A549 (cell line): ENCODE measurements at regions not wholly inside any gene's neighbourhood (a gene's known extent, or its start where the extent isn't known, plus 50 kb on each side); places are given as distances from the start of the nearest gene placed in this dataset.

Experiments used
- ATAC-seq, 2 experiments: fragments of 200-7000 bp in 1 of 2; fragments of >200 bp in 1 of 2; cut with Nextera tagmentation in 1 of 2; cut with Tn5 transposase in 1 of 2; 3 replicates each; pipeline versions ENCODE4 v1.8.0 to v1.9.1; 2018 to 2020; ENCODE audit warnings: mild to moderate bottlenecking in 1 of 2, moderate library complexity in 1 of 2
- CTCF ChIA-PET: fragments of 300-600 bp; sonication (Branson Sonifier 250); formaldehyde crosslinking; extraction: SDS; loops from one replicate; lab custom pipeline; 2021; ENCODE audit warnings: antibody characterized with exemption, inconsistent platforms; lab: Yijun Ruan, JAX
- POLR2A ChIA-PET: fragments of 350-600 bp; formaldehyde crosslinking; extraction: SDS; loops from one replicate; lab custom pipeline; 2021; ENCODE audit warnings: antibody characterized with exemption, inconsistent platforms; lab: Yijun Ruan, JAX
- DNase-seq, 2 experiments: peaks; one replicate each; pipeline versions ENCODE4 v3.0.0 to v3.0.0-alpha.2; 2011 to 2016; ENCODE audit warnings: low read depth in 1 of 2, low spot score in 1 of 2
- FAIRE-seq: peaks from 2 replicates; lab custom pipeline; 2011; peaks lifted over from hg19 to GRCh38; lab: Jason Lieb, UNC
- H3K27ac ChIP-seq, 2 experiments: fragments of >200 bp; sonication (Bioruptor Twin); formaldehyde crosslinking; 3 replicates each; pipeline ENCODE4 v1.5.1; 2016 to 2017
- H3K4me1 ChIP-seq: fragments of >200 bp; sonication (Bioruptor Twin); formaldehyde crosslinking; 3 replicates; pipeline ENCODE4 v1.6.1; 2016
- H3K4me2 ChIP-seq: fragments of >200 bp; sonication (Bioruptor Twin); formaldehyde crosslinking; 3 replicates; pipeline ENCODE4 v1.6.1; 2016
- H3K4me3 ChIP-seq: fragments of >200 bp; sonication (Bioruptor Twin); formaldehyde crosslinking; 3 replicates; pipeline ENCODE4 v1.5.1; 2016
- H3K9me3 ChIP-seq: fragments of >200 bp; sonication (Bioruptor Twin); formaldehyde crosslinking; 3 replicates; pipeline ENCODE4 v1.6.1; 2016
- BCL3 ChIP-seq: fragments of >200 bp; sonication (Bioruptor Twin); formaldehyde crosslinking; IDR thresholded peaks from 3 replicates; pipeline ENCODE4 v1.6.1; 2016
- CBX8 ChIP-seq: fragments of 200-600 bp; sonication (generic); IDR thresholded peaks from 2 replicates; pipeline ENCODE4 v1.6.1; 2016
- CHD2 ChIP-seq: fragments of 150-350 bp; IDR thresholded peaks from 2 replicates; pipeline ENCODE4 v1.6.1; 2014; ENCODE audit warnings: low read length; ENCODE audit not compliant: partially characterized antibody
- CHD4 ChIP-seq: fragments of 200-600 bp; sonication (generic); IDR thresholded peaks from 2 replicates; pipeline ENCODE4 v1.6.1; 2016; ENCODE audit warnings: antibody characterized with exemption, mild to moderate bottlenecking, borderline replicate concordance
- EHF ChIP-seq: fragments of 250-450 bp; sonication (Bioruptor Pico); IDR thresholded peaks from 2 replicates; pipeline ENCODE4 v1.5.0; 2020; ENCODE audit warnings: mild to moderate bottlenecking
- ELK1 ChIP-seq: fragments of 150-350 bp; IDR thresholded peaks from 2 replicates; pipeline ENCODE4 v1.6.1; 2014; ENCODE audit warnings: low read depth, mild to moderate bottlenecking, low read length
- EP300 ChIP-seq, 2 experiments: fragments of >200 bp; sonication (Bioruptor Twin); formaldehyde crosslinking; IDR thresholded peaks; 2 replicates in 1 of 2; 3 replicates in 1 of 2; pipeline ENCODE4 v1.6.1; 2016 to 2017
- FOXS1 ChIP-seq: fragments of 250-450 bp; sonication (Bioruptor Pico); IDR thresholded peaks from 2 replicates; pipeline ENCODE4 v1.5.0; 2020; ENCODE audit warnings: mild to moderate bottlenecking, moderate library complexity
- GATA3 ChIP-seq: IDR thresholded peaks from 2 replicates; pipeline ENCODE4 v1.6.1; 2012; ENCODE audit warnings: borderline replicate concordance
- HDAC2 ChIP-seq: fragments of 200-600 bp; sonication (generic); IDR thresholded peaks from 2 replicates; pipeline ENCODE4 v1.6.1; 2016
- HEYL ChIP-seq: fragments of 250-450 bp; sonication (Bioruptor Pico); IDR thresholded peaks from 2 replicates; pipeline ENCODE4 v1.8.0; 2021; ENCODE audit warnings: mild to moderate bottlenecking, moderate library complexity
- HOXB5 ChIP-seq: fragments of 250-450 bp; sonication (Bioruptor Pico); IDR thresholded peaks from 2 replicates; pipeline ENCODE4 v1.5.0; 2020; ENCODE audit warnings: mild to moderate bottlenecking, moderate library complexity
- KDM1A ChIP-seq: fragments of 200-600 bp; sonication (generic); IDR thresholded peaks from 2 replicates; pipeline ENCODE4 v1.6.1; 2016; ENCODE audit warnings: low read depth, mild to moderate bottlenecking
- KDM5A ChIP-seq: fragments of 200-600 bp; sonication (generic); IDR thresholded peaks from 2 replicates; pipeline ENCODE4 v1.6.1; 2016; ENCODE audit warnings: antibody characterized with exemption, mild to moderate bottlenecking
- MYC ChIP-seq: IDR thresholded peaks from 2 replicates; pipeline ENCODE4 v1.6.1; 2012; ENCODE audit warnings: mild to moderate bottlenecking, inconsistent platforms, low read length, improper control_type of control experiment, borderline replicate concordance
- NFE2L2 ChIP-seq: fragments of 150-350 bp; conservative IDR thresholded peaks from 2 replicates; pipeline ENCODE4 v1.6.1; 2014; ENCODE audit warnings: low read length
- PBX3 ChIP-seq: IDR thresholded peaks from 2 replicates; pipeline ENCODE4 v1.6.1; 2012
- PHF8 ChIP-seq: fragments of 200-600 bp; sonication (generic); IDR thresholded peaks from 2 replicates; pipeline ENCODE4 v1.6.1; 2016; ENCODE audit warnings: low read depth, mild to moderate bottlenecking, antibody characterized with exemption, moderate library complexity, borderline replicate concordance
- POLR2AphosphoS2 ChIP-seq: conservative IDR thresholded peaks from 2 replicates; pipeline ENCODE4 v1.6.1; 2012; ENCODE audit warnings: low read length, improper control_type of control experiment, inconsistent platforms
- RARB ChIP-seq: fragments of 250-450 bp; sonication (Bioruptor Pico); IDR thresholded peaks from 2 replicates; pipeline ENCODE4 v1.8.0; 2021; ENCODE audit warnings: mild to moderate bottlenecking, moderate library complexity
- REST ChIP-seq: fragments of 200-600 bp; sonication (generic); IDR thresholded peaks from 2 replicates; pipeline ENCODE4 v1.6.1; 2016; ENCODE audit warnings: antibody characterized with exemption, mild to moderate bottlenecking, moderate library complexity
- RNF2 ChIP-seq: fragments of 200-600 bp; sonication (generic); IDR thresholded peaks from 2 replicates; pipeline ENCODE4 v1.6.1; 2016; ENCODE audit warnings: low read depth, mild to moderate bottlenecking, antibody characterized with exemption, moderate library complexity, borderline replicate concordance
- SMC3 ChIP-seq: fragments of >200 bp; sonication (Bioruptor Twin); formaldehyde crosslinking; IDR thresholded peaks from 3 replicates; pipeline ENCODE4 v1.6.1; 2018; ENCODE audit warnings: inconsistent platforms
- USF2 ChIP-seq: fragments of 450-650 bp; IDR thresholded peaks from 2 replicates; pipeline ENCODE4 v1.6.1; 2014; ENCODE audit warnings: antibody characterized with exemption
- ZC3H11A ChIP-seq: fragments of 450-650 bp; IDR thresholded peaks from 2 replicates; pipeline ENCODE4 v1.6.1; 2014; ENCODE audit warnings: antibody characterized with exemption, mild to moderate bottlenecking
- ZSCAN20 ChIP-seq: fragments of 250-450 bp; sonication (Bioruptor Pico); IDR thresholded peaks from 2 replicates; pipeline ENCODE4 v1.8.0; 2022; ENCODE audit warnings: mild to moderate bottlenecking, moderate library complexity
- WGBS: methylation state at CpG from one replicate; pipeline ENCODE4 v1.1.6; 2017; ENCODE audit errors: missing lambda C conversion rate; 5-methylcytosine and 5-hydroxymethylcytosine counted together
- TF ChIP-seq, protein P1 (sequence below): IDR thresholded peaks from 2 replicates; pipeline ENCODE4 v1.6.1; 2012
- TF ChIP-seq, protein P2 (sequence below): fragments of >200 bp; sonication (Bioruptor Twin); formaldehyde crosslinking; IDR thresholded peaks from 2 replicates; pipeline ENCODE4 v1.6.1; 2016

DNA sequence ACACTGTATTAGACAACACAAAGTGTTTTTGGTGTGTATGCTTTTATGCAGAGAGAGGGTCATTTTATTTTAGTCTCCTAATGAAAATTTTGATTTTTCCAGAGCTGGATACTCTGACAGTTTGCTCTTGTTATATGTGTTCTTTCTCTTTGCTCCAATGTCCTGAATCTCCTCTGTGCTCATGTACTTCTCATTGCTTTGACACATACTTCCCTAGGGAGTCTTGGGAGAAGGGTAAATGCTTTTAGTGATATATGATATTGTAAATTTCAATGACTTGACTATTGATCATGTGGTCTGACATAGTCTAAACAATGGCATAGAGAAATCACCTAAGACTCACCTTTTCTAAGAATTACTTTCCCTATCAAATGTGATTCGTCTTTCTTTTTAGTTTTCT, 972.6 kb upstream of the EDIL3 start (continued):
- TF ChIP-seq ZC3H11A (no peak), RNF2 (no peak), BCL3 (no peak)

- TF ChIP-seq KDM1A (no peak), HDAC2 (no peak), EP300 (IDR thresholded peaks at IDR 0.05) (no peak), GATA3 (no peak), ELK1 (no peak), EHF (no peak), FOXS1 (CRISPR knock-in tag) (no peak), POLR2AphosphoS2 (no peak)
Measured at GRCh38 chr5:85375525-85375924, 990.8 kb upstream of the EDIL3 start.

DNA sequence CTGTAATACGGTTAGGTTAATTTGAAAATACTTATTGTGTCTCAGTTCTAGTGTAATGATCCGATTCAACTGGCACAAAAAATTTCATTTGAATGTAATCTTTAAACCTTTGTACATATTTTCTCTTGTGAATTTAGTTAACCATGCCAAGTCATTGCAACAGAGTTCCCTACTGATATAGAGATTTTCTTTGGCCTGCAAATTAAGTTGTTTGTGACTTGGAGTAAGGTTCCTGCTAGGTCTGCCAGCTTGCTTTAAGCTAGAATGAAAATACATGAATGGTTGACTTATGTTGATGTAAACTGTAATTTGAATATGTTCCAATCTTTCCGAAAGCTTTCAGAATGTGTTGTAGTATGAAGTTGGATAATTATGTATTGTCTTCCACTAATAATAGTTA, 1004.1 kb upstream of the EDIL3 start:
- WGBS = 46% methylated on average over 3 of the region's 3 CpGs
- CTCF ChIA-PET = no interaction called here
- TF ChIP-seq ZSCAN20 (CRISPR knock-in tag) (no peak), PBX3 (no peak), BCL3 (no peak), HEYL (CRISPR knock-in tag) (no peak), PHF8 (no peak), KDM5A (no peak), RARB (CRISPR knock-in tag) (no peak), CBX8 (no peak), CHD4 (no peak), HOXB5 (CRISPR knock-in tag) (no peak), NFE2L2 (no peak), CHD2 (no peak), USF2 (no peak), MYC (no peak), POLR2AphosphoS2 (no peak), REST (no peak), SMC3 (no peak)
- TF ChIP-seq, protein P1, sequence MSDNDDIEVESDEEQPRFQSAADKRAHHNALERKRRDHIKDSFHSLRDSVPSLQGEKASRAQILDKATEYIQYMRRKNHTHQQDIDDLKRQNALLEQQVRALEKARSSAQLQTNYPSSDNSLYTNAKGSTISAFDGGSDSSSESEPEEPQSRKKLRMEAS = no peak
- TF ChIP-seq, protein P2, sequence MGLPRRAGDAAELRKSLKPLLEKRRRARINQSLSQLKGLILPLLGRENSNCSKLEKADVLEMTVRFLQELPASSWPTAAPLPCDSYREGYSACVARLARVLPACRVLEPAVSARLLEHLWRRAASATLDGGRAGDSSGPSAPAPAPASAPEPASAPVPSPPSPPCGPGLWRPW = no peak

More at GRCh38 chr5:85375525-85375924, 990.8 kb upstream of the EDIL3 start:
- POLR2A ChIA-PET = interaction anchor here (0.6 kb wide), 1 partner anchor 8 kb away, joined by 3 read pairs; no protein-coding TSS in a partner anchor
- DNase-seq (no peak), FAIRE-seq (no peak), ATAC-seq (no peak)
- Histone ChIP-seq H3K27ac (no peak overlapping the region), H3K4me3 (no peak overlapping the region), H3K4me1 (no peaks in the 10 kb centered on the region), H3K9me3 (no peaks in the 10 kb centered on the region), H3K4me2 (no peak overlapping the region)
- 41% methylated on average over 4 of the region's 4 CpGs for WGBS
- CTCF ChIA-PET = no interaction called here

More for the DNA sequence above, 1004.1 kb upstream of the EDIL3 start:
- H3K9me3 ChIP-seq = no peaks in the 10 kb centered on the region; the same call in 2 of the 3 replicates
- no peak overlapping the region for H3K27ac ChIP-seq
- POLR2A ChIA-PET = no interaction called here
- no peak overlapping the region for H3K4me2 ChIP-seq
- H3K4me1 ChIP-seq = no peaks in the 10 kb centered on the region
- no peak for ATAC-seq
- DNase-seq = no peak
- no peak for FAIRE-seq
- no peak overlapping the region for H3K4me3 ChIP-seq
